Stimulated activated naive CD8-positive, alpha-beta T cell treated with anti-CD3 and anti-CD28 coated beads, Interleukin-15, amount 100 ng/mL, for 72 hours (primary cell): ENCODE measurements at regions not wholly inside any gene's neighbourhood (a gene's known extent, or its start where the extent isn't known, plus 50 kb on each side); places are given as distances from the start of the nearest gene placed in this dataset.
"Not testable (repeated sequence)": the region's sequence is repeated elsewhere in the genome, so short reads cannot be mapped to it uniquely, and the experiment has no call there.

Experiments
- ATAC-seq: fragments of 150-1000 bp; cut with Tn5 transposase; 2 replicates; pipeline ENCODE4 v1.10.0; 2021; ENCODE audit warnings: mild to moderate bottlenecking, moderate library complexity
- DNase-seq, 2 donors: peaks; one replicate each; pipeline ENCODE4 v3.0.0; 2021 to 2022
- H3K27ac Mint-ChIP-seq, 2 donors: one replicate each; pipeline ENCODE4 v1.8.0; 2022; ENCODE audit warnings: mild to moderate bottlenecking in 2 of 2, mixed read lengths in 2 of 2, moderate library complexity in 2 of 2
- H3K27me3 Mint-ChIP-seq: one replicate; pipeline ENCODE4 v1.8.0; 2022; ENCODE audit warnings: mixed read lengths
- H3K4me1 Mint-ChIP-seq: one replicate; pipeline ENCODE4 v1.8.0; 2022; ENCODE audit warnings: mild to moderate bottlenecking, mixed read lengths
- H3K4me3 Mint-ChIP-seq, 2 donors: one replicate each; pipeline ENCODE4 v1.8.0; 2022; ENCODE audit warnings: mild to moderate bottlenecking in 2 of 2, mixed read lengths in 2 of 2, moderate library complexity in 1 of 2
- H3K9me3 Mint-ChIP-seq, 2 donors: one replicate each; pipeline ENCODE4 v1.8.0; 2022; ENCODE audit warnings: mixed read lengths in 2 of 2

DNA sequence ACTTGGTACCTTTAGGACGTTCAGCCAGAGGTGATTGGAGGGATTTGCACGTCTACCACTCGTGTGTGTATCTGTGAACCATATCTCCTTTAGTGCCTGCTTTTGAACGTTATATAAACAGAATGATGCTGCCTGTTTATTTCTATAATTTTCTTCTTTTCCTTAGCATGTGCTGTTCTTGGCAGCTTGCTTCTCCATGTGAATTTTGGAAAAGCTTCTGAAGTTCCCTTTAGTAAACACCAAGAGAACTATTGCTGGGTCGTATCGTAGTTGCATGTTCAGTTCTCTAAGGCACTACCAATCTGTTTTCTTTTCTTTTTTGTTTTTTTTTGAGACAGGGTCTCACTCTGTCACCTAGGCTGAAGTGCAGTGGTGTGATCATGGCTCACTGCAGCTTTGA lies 73.8 kb upstream of the FANCC start:
- not testable (repeated sequence) for H3K4me3 Mint-ChIP-seq, H3K27ac Mint-ChIP-seq, H3K4me1 Mint-ChIP-seq, H3K9me3 Mint-ChIP-seq, H3K27me3 Mint-ChIP-seq, DNase-seq, ATAC-seq

DNA sequence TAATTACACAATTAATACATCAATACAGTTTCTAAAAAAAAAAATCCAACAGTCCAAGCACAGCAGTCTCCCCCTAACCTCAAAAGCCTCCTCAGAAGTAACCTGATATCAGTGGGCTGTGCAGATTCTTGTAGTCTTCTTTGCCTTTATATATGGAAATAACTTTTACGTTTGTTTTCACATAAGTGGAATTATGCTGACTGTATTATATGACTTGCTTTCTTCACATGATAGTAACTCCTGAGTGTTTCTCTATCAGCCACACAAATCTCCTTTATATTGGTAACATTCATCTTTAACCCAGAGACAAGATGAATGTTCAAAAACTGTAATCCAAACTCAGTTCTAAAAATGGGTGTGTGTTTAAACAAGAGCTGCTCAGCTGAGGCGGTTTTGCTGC lies 71.9 kb upstream of the FANCC start:
- no peak overlapping the region for H3K4me3 Mint-ChIP-seq
- H3K27ac Mint-ChIP-seq, result no peak overlapping the region
- DNase-seq (no peak), ATAC-seq (no peak)
- H3K4me1 Mint-ChIP-seq, result no peaks in the 10 kb centered on the region
- H3K9me3 Mint-ChIP-seq, result no peaks in the 10 kb centered on the region
- H3K27me3 Mint-ChIP-seq, result no peaks in the 10 kb centered on the region

DNA sequence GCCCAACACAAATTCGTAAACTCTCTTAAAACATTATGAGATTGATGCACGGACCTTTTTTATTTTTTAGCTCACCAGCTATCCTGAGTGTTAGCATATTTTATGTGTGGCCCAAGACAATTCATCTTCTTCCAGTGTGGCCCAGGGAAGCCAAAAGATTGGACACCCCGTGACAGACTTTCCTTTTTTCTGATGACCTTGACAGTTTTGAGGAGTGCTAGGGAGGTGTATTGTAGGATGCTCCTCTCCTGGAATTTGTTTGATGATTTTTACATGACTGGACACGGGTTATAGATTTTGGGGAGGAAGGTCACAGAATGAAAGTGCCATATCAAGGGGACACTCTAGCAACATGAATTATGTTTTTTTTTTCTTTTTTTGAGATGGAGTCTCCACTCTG lies 69.3 kb upstream of the FANCC start:
- no peaks in the 10 kb centered on the region for H3K4me1 Mint-ChIP-seq
- no peak overlapping the region for H3K27ac Mint-ChIP-seq
- H3K4me3 Mint-ChIP-seq, result no peak overlapping the region
- peaks cover 14% of the 10 kb centered on the region for H3K27me3 Mint-ChIP-seq
- DNase-seq, result no peak
- no peak for ATAC-seq
- H3K9me3 Mint-ChIP-seq, result no peaks in the 10 kb centered on the region

DNA sequence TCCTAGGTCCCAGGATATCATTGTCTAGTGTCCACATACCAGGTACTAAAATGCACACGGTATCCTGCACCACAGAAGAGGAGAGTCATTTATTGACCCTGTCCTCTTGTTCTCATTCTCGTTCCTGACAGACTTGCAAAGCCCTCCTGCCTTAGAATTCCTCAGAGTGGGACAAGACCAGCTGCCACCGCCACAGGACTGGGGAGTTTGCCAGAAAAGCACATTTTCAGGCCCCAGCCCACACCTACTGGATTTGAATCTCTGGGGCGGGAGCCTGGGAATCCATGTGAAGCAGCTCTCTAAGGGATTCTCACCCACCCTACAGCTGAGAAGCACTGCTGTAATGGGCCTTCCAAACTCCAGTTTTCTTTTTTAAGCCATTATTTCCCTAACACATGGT lies 68.0 kb upstream of the FANCC start:
- Mint-ChIP-seq H3K4me3 (no peak overlapping the region), H3K27ac (no peak overlapping the region), H3K9me3 (no peaks in the 10 kb centered on the region), H3K4me1 (no peaks in the 10 kb centered on the region), H3K27me3 (peaks cover 26% of the 10 kb centered on the region)
- no peak for ATAC-seq
- DNase-seq, result no peak

DNA sequence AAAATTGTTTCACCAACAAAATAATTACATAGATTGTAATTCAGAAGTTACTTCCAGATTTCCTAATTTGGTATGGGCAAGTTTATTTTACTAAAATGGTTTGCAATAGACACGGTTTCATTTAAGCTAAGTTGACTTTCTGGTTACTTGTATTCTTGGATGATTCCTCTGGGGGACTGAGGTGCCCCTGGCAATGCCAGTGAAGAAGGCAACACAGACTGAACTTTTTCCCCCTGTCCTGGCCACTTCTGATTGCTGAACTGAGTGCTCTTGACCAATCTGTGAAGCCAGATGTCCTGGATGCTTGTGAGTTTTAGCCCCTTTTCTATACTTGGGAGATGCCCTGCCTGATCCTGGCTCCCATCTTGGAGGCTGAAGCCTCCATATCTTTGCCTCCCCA lies 66.3 kb upstream of the FANCC start:
- Mint-ChIP-seq H3K9me3 (no peaks in the 10 kb centered on the region), H3K27ac (no peak overlapping the region), H3K27me3 (peaks cover 35% of the 10 kb centered on the region), H3K4me1 (peaks cover 8% of the 10 kb centered on the region), H3K4me3 (no peak overlapping the region)
- DNase-seq, result no peak
- no peak for ATAC-seq

DNA sequence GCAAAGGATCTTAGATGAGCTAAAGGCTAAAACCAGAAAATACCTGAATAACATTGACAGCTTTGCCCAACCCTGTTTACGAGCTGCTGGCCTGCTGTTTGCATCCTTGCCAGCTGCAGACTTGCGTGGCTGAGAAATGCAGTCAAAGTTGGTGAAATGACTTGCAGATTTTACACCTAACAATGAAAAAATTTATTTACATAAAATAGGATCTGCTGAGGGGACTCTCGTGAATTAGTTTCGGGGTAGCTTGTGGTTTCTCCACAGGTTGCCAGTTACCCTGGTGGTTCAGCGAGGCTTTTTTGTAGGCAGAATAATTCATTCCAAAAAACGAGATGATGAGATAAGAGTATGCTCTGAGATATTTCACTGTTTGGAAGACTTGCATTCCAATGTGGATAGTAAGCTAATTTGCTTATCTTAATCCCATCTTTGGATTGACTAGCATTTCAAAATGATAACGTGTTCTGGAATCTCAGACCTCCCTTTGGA lies 65.7 kb upstream of the FANCC start:
- ATAC-seq (no peak), DNase-seq (no peak)
- Mint-ChIP-seq H3K27ac (no peak overlapping the region), H3K9me3 (no peaks in the 10 kb centered on the region), H3K4me1 (peaks cover 8% of the 10 kb centered on the region), H3K4me3 (no peak overlapping the region), H3K27me3 (peaks cover 35% of the 10 kb centered on the region)

DNA sequence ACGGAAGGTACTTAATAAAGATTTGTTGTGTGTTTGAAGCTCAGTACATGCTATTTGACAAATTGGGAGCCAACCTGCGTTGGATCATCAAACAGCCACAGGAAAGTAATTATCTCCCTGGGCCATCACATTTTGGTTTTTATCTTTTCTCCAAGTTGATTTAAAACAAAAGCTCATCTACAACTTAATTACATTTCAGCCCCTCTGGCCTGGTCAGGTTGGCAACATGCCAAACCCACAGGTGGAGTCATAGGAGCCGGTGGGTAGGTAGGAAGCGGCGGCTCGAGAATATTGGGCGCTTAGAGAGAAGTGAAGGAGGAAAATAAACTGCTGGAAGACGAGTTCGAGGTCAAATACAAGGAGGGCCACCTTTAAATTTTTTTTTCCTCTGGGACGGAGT lies 64.9 kb upstream of the FANCC start:
- no peak overlapping the region for H3K4me3 Mint-ChIP-seq
- no peak for ATAC-seq

DNA sequence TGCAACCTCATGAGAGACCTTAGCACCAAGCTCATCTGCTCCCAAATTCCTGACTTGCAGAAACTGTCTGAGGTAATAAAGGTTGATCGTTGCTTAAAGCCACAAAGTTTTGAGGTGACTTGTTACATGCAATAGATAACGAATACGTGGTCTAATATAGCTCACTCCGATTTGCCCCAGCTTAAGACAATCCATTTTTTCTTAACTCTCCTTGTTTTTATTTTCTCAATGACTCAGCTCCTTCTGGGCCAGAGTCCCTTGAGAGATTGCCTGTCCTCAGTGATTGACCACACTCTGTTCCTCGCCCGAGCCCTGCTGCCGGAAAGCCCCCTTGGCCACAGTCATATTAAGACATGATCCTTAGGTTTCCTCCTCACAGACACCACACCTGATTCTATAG lies 63.7 kb upstream of the FANCC start:
- ATAC-seq, result no peak
- Mint-ChIP-seq H3K27me3 (peaks cover 50% of the 10 kb centered on the region), H3K9me3 (no peaks in the 10 kb centered on the region), H3K27ac (no peak overlapping the region), H3K4me3 (no peak overlapping the region), H3K4me1 (peaks cover 8% of the 10 kb centered on the region)
- no peak for DNase-seq

More for the DNA sequence above, 64.9 kb upstream of the FANCC start:
- Mint-ChIP-seq H3K27ac (no peak overlapping the region), H3K9me3 (no peaks in the 10 kb centered on the region), H3K27me3 (peaks cover 38% of the 10 kb centered on the region), H3K4me1 (peaks cover 8% of the 10 kb centered on the region)
- DNase-seq, result no peak

DNA sequence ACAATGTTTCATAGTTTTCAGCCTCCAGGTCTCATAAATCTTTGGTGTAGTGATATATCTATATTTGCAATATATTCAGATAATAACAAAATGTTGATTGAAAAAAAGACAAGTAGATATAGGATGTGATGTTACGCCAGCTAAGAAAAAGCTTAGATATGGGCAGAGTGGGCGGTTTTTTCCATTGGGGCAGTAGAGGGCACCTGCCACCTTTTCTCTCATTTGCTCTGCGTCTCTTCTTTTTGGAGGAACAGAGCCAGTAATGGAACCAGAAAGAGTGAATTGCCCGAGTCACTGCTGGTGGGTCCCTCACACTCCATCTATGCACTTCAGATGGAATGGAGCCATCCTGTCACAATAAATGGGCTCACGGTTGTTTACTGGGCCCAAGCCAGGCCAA lies 62.1 kb upstream of the FANCC start:
- H3K27ac Mint-ChIP-seq, result no peak overlapping the region

DNA sequence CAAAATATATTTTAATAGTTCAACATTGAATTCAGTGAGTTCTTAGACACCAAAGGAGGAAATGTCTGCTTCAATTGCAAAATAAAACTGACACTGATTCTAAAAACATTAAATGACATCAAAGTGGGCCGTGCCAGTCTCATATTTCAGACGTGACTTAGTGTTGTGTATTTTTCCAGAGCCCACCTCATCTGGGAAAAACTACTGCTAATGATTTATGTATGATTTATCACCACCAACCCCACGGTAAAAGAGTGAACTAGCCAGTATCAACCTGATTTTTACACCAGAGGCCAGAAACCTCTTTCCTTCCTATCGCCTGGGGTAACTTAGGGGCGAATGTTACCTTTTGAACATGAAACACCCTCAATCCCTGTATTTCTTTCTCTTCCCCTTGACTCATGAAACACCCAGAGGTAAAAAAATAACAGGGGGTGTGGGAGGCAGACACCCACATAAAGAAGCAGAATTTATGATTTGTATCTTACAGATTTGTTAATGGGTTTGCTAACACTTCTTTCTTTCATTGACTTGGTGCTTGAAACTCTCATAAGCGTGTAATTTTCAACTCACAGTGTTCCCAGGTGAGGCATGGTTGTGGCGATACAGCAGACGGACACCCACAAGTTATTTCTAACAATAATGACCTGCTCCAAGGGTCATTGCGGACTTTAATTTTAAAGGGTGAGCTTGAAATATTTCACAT lies 56.4 kb upstream of the FANCC start:
- ATAC-seq (no peak), DNase-seq (no peak)
- Mint-ChIP-seq H3K27ac (no peak overlapping the region), H3K4me3 (no peak overlapping the region), H3K9me3 (no peaks in the 10 kb centered on the region), H3K27me3 (peaks cover 55% of the 10 kb centered on the region), H3K4me1 (peaks cover 5% of the 10 kb centered on the region)

More for the DNA sequence above, 62.1 kb upstream of the FANCC start:
- Mint-ChIP-seq H3K4me3 (no peak overlapping the region), H3K27me3 (peaks cover 58% of the 10 kb centered on the region), H3K9me3 (no peaks in the 10 kb centered on the region), H3K4me1 (peaks cover 8% of the 10 kb centered on the region)
- DNase-seq, result peak in 1 of 2 donors; percentile 17
- peak; percentile 52 for ATAC-seq

DNA sequence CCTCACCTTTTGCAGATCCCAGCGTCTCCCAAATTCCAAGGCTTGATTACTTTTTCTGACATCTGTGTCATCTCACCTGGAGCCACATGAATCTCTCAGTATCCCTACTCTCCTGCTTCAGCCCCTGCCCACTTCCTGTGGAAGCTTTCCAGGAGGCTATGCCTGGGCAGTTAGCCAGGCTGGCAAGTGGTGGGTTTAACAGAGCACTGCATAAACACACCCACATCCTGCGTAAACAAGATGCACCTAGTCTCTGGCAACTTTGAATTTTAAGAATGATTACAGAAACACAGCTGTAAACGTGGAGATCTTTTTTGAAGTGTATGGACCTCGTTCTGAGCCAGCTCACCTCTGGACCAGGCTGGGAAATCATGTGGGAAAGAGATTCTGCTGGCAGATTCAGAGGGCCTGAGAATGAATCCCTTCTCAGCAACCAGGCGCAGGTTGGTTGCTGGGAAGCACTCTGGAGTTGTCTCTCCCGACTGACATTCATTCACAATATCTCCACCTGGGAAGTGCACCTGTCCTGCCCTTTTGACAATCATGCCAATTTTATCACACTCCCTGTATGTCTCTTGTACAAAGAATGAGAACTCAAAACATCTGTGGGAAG lies 55.7 kb upstream of the FANCC start:
- Mint-ChIP-seq H3K9me3 (no peaks in the 10 kb centered on the region), H3K4me3 (no peak overlapping the region), H3K27ac (no peak overlapping the region), H3K4me1 (peaks cover 5% of the 10 kb centered on the region), H3K27me3 (peaks cover 62% of the 10 kb centered on the region)
- no peak for DNase-seq
- no peak for ATAC-seq

DNA sequence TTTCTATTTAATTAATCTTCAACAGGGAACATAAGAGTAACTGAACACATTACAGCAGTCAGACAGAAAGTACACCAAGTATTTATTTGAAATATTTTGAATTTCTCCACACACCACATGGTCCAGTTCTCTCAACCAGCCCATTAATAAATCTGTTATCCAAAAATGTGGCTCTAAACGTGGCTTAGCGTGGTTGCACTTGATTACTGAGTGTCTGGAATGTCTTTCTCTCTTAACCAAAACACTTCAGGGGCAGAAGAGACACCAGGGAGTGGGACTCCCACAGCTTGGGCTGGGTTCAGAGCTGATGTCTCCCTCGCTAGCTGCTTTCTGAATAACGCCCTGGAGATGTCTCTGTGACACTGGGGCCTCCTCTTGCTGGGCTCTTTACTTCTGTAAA lies 52.6 kb upstream of the FANCC start:
- Mint-ChIP-seq H3K9me3 (no peaks in the 10 kb centered on the region), H3K4me3 (no peak overlapping the region), H3K4me1 (peaks cover 5% of the 10 kb centered on the region), H3K27ac (no peak overlapping the region), H3K27me3 (peaks cover 67% of the 10 kb centered on the region)
- DNase-seq (no peak), ATAC-seq (no peak)

DNA sequence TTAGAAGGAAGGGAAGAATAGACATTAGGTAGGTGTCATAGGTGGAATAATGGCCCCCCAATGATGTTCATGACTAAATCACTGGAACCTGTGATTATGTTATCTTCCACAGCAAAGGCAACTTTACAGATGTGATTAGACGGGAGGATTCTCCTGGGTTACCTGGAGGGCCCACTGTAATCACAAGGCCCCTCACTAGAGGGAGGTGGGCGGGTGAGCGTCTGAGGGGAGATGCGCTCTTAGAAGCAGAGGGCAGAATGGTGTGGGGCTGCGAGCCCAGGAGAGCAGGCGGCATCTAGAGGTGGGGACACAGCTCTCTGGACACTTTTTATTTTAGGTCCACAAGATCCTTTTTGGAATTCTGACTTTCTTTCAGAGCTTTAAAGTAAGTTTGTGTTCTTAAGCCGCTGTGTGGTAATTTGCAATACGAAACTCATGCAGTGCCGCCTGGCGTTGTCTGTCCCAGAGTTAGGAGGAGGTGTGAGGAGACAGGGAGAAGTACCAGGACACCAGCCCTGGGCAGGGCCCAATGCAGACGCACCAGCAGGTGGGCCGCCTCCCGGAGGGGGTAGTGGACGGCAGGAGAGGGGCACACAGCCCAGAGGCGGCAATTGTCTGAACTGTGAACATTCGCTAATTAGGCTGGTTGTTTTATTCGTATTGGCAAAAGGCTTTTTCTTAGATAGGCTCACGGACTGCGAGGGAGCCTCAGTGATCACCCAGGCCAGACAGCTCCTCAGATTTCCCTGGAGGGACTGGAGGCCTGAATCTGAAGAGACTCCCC lies 51.1 kb upstream of the FANCC start:
- ATAC-seq, result no peak
- H3K4me3 Mint-ChIP-seq, result no peak overlapping the region
- peaks cover 72% of the 10 kb centered on the region for H3K27me3 Mint-ChIP-seq
- H3K4me1 Mint-ChIP-seq, result peaks cover 5% of the 10 kb centered on the region
- H3K27ac Mint-ChIP-seq, result no peak overlapping the region
- H3K9me3 Mint-ChIP-seq, result no peaks in the 10 kb centered on the region
- no peak for DNase-seq
